Endothelial cell (in vitro differentiated cells): ENCODE measurements at regions not wholly inside any gene's neighbourhood (a gene's known extent, or its start where the extent isn't known, plus 50 kb on each side); places are given as distances from the start of the nearest gene placed in this dataset.

ENCODE experiments used
- DNase-seq: peaks from one replicate; pipeline ENCODE4 v3.0.0; 2021; ENCODE audit warnings: low spot score
- H3K27ac Mint-ChIP-seq: one replicate; pipeline ENCODE4 v1.8.0; 2021; ENCODE audit warnings: mixed read lengths, inconsistent platforms; ENCODE audit not compliant: unreplicated experiment
- H3K27me3 Mint-ChIP-seq: one replicate; pipeline ENCODE4 v1.8.0; 2021; ENCODE audit warnings: mild to moderate bottlenecking, moderate library complexity, mixed read lengths, inconsistent platforms; ENCODE audit not compliant: unreplicated experiment
- H3K36me3 Mint-ChIP-seq: one replicate; pipeline ENCODE4 v1.8.0; 2021; ENCODE audit warnings: mild to moderate bottlenecking, low read depth, mixed read lengths, inconsistent platforms; ENCODE audit not compliant: unreplicated experiment
- H3K4me1 Mint-ChIP-seq: one replicate; pipeline ENCODE4 v1.8.0; 2021; ENCODE audit warnings: mild to moderate bottlenecking, mixed read lengths, inconsistent platforms; ENCODE audit not compliant: unreplicated experiment
- H3K4me3 Mint-ChIP-seq: one replicate; pipeline ENCODE4 v1.8.0; 2021; ENCODE audit warnings: mild to moderate bottlenecking, mixed read lengths, inconsistent platforms; ENCODE audit not compliant: unreplicated experiment
- H3K9me3 Mint-ChIP-seq: one replicate; pipeline ENCODE4 v1.8.0; 2021; ENCODE audit warnings: mixed read lengths, inconsistent platforms; ENCODE audit not compliant: unreplicated experiment
- TF ChIP-seq, protein P1 (sequence below): fragments of 200-600 bp; sonication (generic); IDR thresholded peaks from one replicate; pipeline ENCODE4 v1.5.0; 2021; ENCODE audit warnings: antibody characterized with exemption; ENCODE audit not compliant: unreplicated experiment

DNA sequence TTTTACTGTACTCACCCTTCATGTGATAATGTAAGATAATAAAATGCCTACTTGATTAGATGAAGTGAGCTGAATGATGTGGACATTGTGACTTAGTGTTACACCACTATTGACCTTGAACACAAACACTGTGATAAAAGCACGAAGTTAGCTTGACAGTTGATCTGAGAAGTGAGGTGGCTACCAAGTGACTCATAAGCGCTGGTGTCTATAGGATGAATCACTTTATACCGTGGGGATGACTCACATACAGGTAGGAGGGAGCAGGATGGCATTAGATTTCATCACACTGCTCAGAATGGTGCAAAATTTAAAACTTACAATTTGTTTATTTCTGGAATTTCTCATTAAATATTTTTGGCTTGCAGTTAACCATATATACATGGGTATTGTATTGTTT lies 174.7 kb upstream of the CNTN3 start:
- DNase-seq: no peak
- H3K27me3 Mint-ChIP-seq: no peaks in the 10 kb centered on the region
- H3K27ac Mint-ChIP-seq: no peak overlapping the region
- H3K9me3 Mint-ChIP-seq: no peaks in the 10 kb centered on the region
- no peaks in the 10 kb centered on the region for H3K36me3 Mint-ChIP-seq
- H3K4me1 Mint-ChIP-seq: no peaks in the 10 kb centered on the region
- H3K4me3 Mint-ChIP-seq: no peak overlapping the region
- TF ChIP-seq, protein P1, sequence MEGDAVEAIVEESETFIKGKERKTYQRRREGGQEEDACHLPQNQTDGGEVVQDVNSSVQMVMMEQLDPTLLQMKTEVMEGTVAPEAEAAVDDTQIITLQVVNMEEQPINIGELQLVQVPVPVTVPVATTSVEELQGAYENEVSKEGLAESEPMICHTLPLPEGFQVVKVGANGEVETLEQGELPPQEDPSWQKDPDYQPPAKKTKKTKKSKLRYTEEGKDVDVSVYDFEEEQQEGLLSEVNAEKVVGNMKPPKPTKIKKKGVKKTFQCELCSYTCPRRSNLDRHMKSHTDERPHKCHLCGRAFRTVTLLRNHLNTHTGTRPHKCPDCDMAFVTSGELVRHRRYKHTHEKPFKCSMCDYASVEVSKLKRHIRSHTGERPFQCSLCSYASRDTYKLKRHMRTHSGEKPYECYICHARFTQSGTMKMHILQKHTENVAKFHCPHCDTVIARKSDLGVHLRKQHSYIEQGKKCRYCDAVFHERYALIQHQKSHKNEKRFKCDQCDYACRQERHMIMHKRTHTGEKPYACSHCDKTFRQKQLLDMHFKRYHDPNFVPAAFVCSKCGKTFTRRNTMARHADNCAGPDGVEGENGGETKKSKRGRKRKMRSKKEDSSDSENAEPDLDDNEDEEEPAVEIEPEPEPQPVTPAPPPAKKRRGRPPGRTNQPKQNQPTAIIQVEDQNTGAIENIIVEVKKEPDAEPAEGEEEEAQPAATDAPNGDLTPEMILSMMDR: no peak

DNA sequence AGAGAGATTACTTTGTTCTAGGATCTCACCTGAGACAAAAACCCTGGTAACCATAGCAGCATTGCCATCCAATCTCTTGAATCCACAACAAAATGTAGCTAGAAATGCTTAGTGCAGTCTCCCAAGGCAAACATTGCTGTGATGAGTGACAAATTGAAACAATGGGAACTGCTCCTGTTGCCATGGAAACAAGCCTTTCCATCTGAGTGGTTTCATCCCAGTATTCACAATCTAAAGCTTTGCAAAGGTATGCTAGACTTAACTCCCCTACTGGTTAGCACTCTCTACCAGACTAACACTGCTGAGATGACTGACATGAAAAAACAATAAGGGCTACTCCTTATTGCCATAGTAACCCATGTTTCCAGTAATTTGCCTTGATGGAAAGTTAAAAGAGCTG lies 172.6 kb upstream of the CNTN3 start:
- H3K9me3 Mint-ChIP-seq: no peaks in the 10 kb centered on the region
- peak; percentile 15 for DNase-seq
- TF ChIP-seq, protein P1: no peak
- H3K27ac Mint-ChIP-seq: peak overlapping the region; percentile 44
- no peaks in the 10 kb centered on the region for H3K27me3 Mint-ChIP-seq
- H3K36me3 Mint-ChIP-seq: no peaks in the 10 kb centered on the region
- no peaks in the 10 kb centered on the region for H3K4me1 Mint-ChIP-seq
- no peak overlapping the region for H3K4me3 Mint-ChIP-seq

DNA sequence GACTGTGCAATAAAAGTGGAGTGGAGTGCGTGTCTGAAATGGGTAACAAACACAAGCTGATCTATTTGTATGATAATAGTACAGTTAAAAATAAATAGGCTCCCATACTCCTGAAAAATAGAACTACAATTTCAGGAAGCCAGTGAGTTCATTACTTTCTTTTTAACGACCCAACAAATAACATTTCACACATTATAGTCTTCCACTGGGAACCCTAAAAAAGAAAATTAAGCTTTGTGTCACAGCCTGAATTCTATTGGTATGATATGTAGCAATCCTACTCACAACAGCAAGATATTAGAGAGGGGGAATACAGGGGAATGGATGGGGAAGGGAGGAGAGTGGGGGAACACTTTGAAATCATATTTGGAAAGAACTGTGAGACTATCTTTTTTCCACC lies 156.9 kb upstream of the CNTN3 start:
- TF ChIP-seq, protein P1: no peak
- Mint-ChIP-seq H3K27me3 (peaks cover 1% of the 10 kb centered on the region), H3K9me3 (no peaks in the 10 kb centered on the region), H3K4me1 (no peaks in the 10 kb centered on the region), H3K4me3 (no peak overlapping the region), H3K27ac (no peak overlapping the region), H3K36me3 (no peaks in the 10 kb centered on the region)
- no peak for DNase-seq

DNA sequence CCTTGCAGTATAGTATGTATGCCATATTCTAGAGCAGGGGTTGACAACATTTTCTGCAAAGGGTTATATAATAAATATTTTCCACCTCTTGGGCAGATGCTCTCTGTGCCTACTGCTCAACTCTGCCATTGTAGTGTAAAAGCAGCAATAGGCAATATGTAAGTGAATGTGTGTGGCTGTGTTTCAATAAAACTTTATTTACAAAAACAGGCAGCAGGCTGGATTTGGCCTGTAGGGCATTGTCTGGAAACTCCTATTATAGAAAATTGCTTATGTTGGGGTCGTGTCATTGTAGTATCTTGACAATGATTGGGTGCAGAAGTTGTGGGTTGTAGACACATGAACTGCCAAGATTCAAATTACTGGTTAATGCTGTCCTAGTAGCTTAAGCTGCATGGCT lies 153.6 kb upstream of the CNTN3 start:
- H3K4me1 Mint-ChIP-seq: no peaks in the 10 kb centered on the region
- H3K4me3 Mint-ChIP-seq: no peak overlapping the region
- H3K9me3 Mint-ChIP-seq: no peaks in the 10 kb centered on the region
- DNase-seq: no peak
- H3K36me3 Mint-ChIP-seq: no peaks in the 10 kb centered on the region
- H3K27ac Mint-ChIP-seq: no peak overlapping the region
- TF ChIP-seq, protein P1: no peak
- no peaks in the 10 kb centered on the region for H3K27me3 Mint-ChIP-seq

DNA sequence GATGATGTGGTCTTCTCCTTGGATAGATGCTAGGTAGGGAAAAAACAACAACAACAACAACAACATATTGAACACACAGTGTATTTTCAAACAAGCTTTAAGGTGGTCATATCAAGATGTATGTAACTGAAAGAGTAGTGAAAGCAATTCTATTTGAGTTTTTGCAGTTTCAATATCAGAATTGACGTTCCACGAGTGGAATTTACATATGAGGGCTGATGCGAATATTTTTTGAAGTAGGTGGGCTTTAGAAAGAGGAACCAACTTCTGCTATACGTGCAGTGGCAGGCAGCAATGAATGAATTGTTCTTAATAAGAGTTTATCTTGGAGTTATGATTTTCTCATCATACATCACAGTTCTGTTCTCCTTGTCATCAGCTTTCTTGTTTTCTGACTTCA lies 151.9 kb upstream of the CNTN3 start:
- Mint-ChIP-seq H3K4me1 (no peaks in the 10 kb centered on the region), H3K4me3 (no peak overlapping the region), H3K9me3 (no peaks in the 10 kb centered on the region), H3K27ac (no peak overlapping the region), H3K27me3 (no peaks in the 10 kb centered on the region), H3K36me3 (no peaks in the 10 kb centered on the region)
- no peak for DNase-seq
- TF ChIP-seq, protein P1: no peak
